Heart left ventricle (tissue), 16 donors: ENCODE measurements at regions not wholly inside any gene's neighbourhood (a gene's known extent, or its start where the extent isn't known, plus 50 kb on each side); places are given as distances from the start of the nearest gene placed in this dataset.

Experiments used
- ATAC-seq, 4 donors: fragments of 200-7000 bp; cut with Tn5 transposase; one replicate each; pipeline ENCODE4 v1.9.1; 2020 to 2022; ENCODE audit warnings: moderate library complexity in 4 of 4, mild to moderate bottlenecking in 3 of 4, moderate number of reproducible peaks in 1 of 4
- DNase-seq, 5 donors: peaks; one replicate each; pipeline ENCODE4 v3.0.0-alpha.2; 2020
- H3K27ac ChIP-seq, 12 donors: fragments of 200-600 bp; sonication (generic) in 4 of 12; one replicate each; pipeline versions ENCODE4 v1.5.0 to v1.8.0; 2016 to 2022; ENCODE audit warnings: mild to moderate bottlenecking in 2 of 12
- H3K27me3 ChIP-seq, 9 donors: fragments of 200-600 bp; sonication (generic) in 2 of 9; one replicate each; pipeline versions ENCODE4 v1.5.1 to v1.8.0; 2016 to 2022; ENCODE audit warnings: mild to moderate bottlenecking in 3 of 9
- H3K36me3 ChIP-seq, 9 donors: fragments of 200-600 bp; sonication (generic) in 2 of 9; one replicate each; pipeline versions ENCODE4 v1.5.0 to v1.8.0; 2018 to 2022; ENCODE audit warnings: mild to moderate bottlenecking in 2 of 9
- H3K4me1 ChIP-seq, 12 donors: fragments of 200-600 bp; sonication (generic) in 4 of 12; one replicate each; pipeline versions ENCODE4 v1.5.0 to v1.8.0; 2016 to 2022; ENCODE audit warnings: mild to moderate bottlenecking in 3 of 12
- H3K4me3 ChIP-seq, 12 donors: fragments of 200-600 bp; sonication (generic) in 4 of 12; one replicate each; pipeline versions ENCODE4 v1.5.0 to v1.8.0; 2017 to 2022; ENCODE audit warnings: mild to moderate bottlenecking in 9 of 12, moderate library complexity in 4 of 12
- H3K9me3 ChIP-seq, 12 donors: fragments of 200-600 bp; sonication (generic) in 4 of 12; one replicate each; pipeline versions ENCODE4 v1.5.0 to v1.8.0; 2016 to 2022; ENCODE audit warnings: mild to moderate bottlenecking in 1 of 12
- CTCF ChIP-seq, 12 donors: fragments of 200-600 bp; sonication (generic) in 4 of 12; IDR thresholded peaks; one replicate each; pipeline versions ENCODE4 v1.5.0 to v1.8.0; 2018 to 2022; ENCODE audit warnings: antibody characterized with exemption in 12 of 12, mild to moderate bottlenecking in 5 of 12
- POLR2A ChIP-seq, 2 donors: fragments of 450-650 bp; IDR thresholded peaks; one replicate each; pipeline ENCODE4 v1.6.1; 2017; ENCODE audit warnings: antibody characterized with exemption in 2 of 2, mild to moderate bottlenecking in 2 of 2, moderate library complexity in 2 of 2
- WGBS, 4 donors: extraction: QIAGEN DNeasy Blood & Tissue Kit in 2 of 4; methylation state at CpG; one replicate each; pipeline versions ENCODE4 v1.1.5 to v1.1.7; 2013 to 2018; 5-methylcytosine and 5-hydroxymethylcytosine counted together
- intact Hi-C, 10 donors: fragments of 100-400 bp; cut with DNase I; formaldehyde crosslinking; loops; one replicate each; pipeline versions ENCODE4 v1.11.1 to v1.14.2; 2022
- donor health status: ischemic (EF 13 %, LVEDD 7.1; RV severe dilation, severe dysfunction).
- donor health status: healthy with polysubstance abuse.
- donor health status: DM: no; HTN: yes; CAD: no.
- donor health status: DM: no; HTN: no; CAD: no.
- donor health status: ischemic (EF 25% LVEDD 6.9; RV normal size, moderate dysfunction).
- donor health status: ischemic (EF 25% LVEDD 5.7; RV mildly dilated, moderate dysfunction).
- donor health status: healthy.
- donor health status: DM: yes; HTN: yes; CAD: no.
- donor health status: ischemic (EF 35%, LVEDD 5.7; RV mildly dilated, moderate dysfunction).
- donor health status: nonischemic (EF 11% LVEDD 7.7; RV severe dilation, severe dysfunction).
- donor health status: DM: yes; HTN: yes; CAD: no.
- donor health status: PGD.
- donor health status: ischemic (EF 29% LVEDD 5.4; RV normal size, mild dysfunction).
- donor health status: nonischemic (EF 23%, LVEDD 6.1; RV moderate dilation, normal function).

GRCh38 chr4:43391069-43391468 lies 498.6 kb downstream of the GRXCR1 start:
- no peaks in the 10 kb centered on the region for H3K27me3 ChIP-seq
- intact Hi-C loops, result no loop called here
- TF ChIP-seq CTCF (IDR thresholded peaks at IDR 0.05), result no peak
- TF ChIP-seq POLR2A (IDR thresholded peaks at IDR 0.05), result no peak
- WGBS, 4 donors, result 12 to 40% (median 32%) methylated on average over 1 of the region's 1 CpG
- no peak overlapping the region for H3K27ac ChIP-seq
- H3K4me3 ChIP-seq, result no peak overlapping the region
- no peak for ATAC-seq
- H3K4me1 ChIP-seq, result no peaks in the 10 kb centered on the region
- no peak for DNase-seq
- H3K9me3 ChIP-seq, result peaks cover 0 to 3% (median 0%) of the 10 kb centered on the region in 12 donors
- H3K36me3 ChIP-seq, result no peaks in the 10 kb centered on the region

- TF ChIP-seq POLR2A (IDR thresholded peaks at IDR 0.05), result no peak
- TF ChIP-seq CTCF (IDR thresholded peaks at IDR 0.05), result no peak
- 30 to 42% (median 42%) methylated on average over 3 of the region's 3 CpGs for WGBS, 4 donors
- peaks cover 0 to 3% (median 0%) of the 10 kb centered on the region in 12 donors for H3K9me3 ChIP-seq
- H3K27ac ChIP-seq, result no peak overlapping the region
- H3K4me3 ChIP-seq, result no peak overlapping the region
- intact Hi-C loops, result no loop called here
- DNase-seq (no peak), ATAC-seq (no peak)
- no peaks in the 10 kb centered on the region for H3K4me1 ChIP-seq
- no peaks in the 10 kb centered on the region for H3K36me3 ChIP-seq
- H3K27me3 ChIP-seq, result no peaks in the 10 kb centered on the region
Observed at GRCh38 chr4:43394976-43395375, 502.5 kb downstream of the GRXCR1 start.

- 64 to 71% (median 66%) methylated on average over 3 of the region's 3 CpGs for WGBS, 4 donors
- intact Hi-C loops, result no loop called here
- TF ChIP-seq CTCF (IDR thresholded peaks at IDR 0.05) (no peak), POLR2A (IDR thresholded peaks at IDR 0.05) (no peak)
- no peak overlapping the region for H3K27ac ChIP-seq
- ATAC-seq (no peak), DNase-seq (no peak)
- no peaks in the 10 kb centered on the region for H3K36me3 ChIP-seq
- no peaks in the 10 kb centered on the region for H3K27me3 ChIP-seq
- no peaks in the 10 kb centered on the region for H3K4me1 ChIP-seq
- H3K9me3 ChIP-seq, result peaks cover 0 to 3% (median 0%) of the 10 kb centered on the region in 12 donors
- H3K4me3 ChIP-seq, result no peak overlapping the region
Observed at GRCh38 chr4:43399726-43400125, 507.2 kb downstream of the GRXCR1 start.

- Histone ChIP-seq H3K4me3 (no peak overlapping the region), H3K27me3 (no peaks in the 10 kb centered on the region), H3K9me3 (peaks cover 0 to 12% (median 0%) of the 10 kb centered on the region in 12 donors), H3K4me1 (no peaks in the 10 kb centered on the region), H3K36me3 (no peaks in the 10 kb centered on the region), H3K27ac (no peak overlapping the region)
- no peak for TF ChIP-seq CTCF (IDR thresholded peaks at IDR 0.05)
- no peak for TF ChIP-seq POLR2A (IDR thresholded peaks at IDR 0.05)
- intact Hi-C loops, result no loop called here
- 64 to 76% (median 70%) methylated on average over 1 of the region's 1 CpG for WGBS, 4 donors
- DNase-seq (no peak), ATAC-seq (no peak)
Observed at GRCh38 chr4:43402393-43402792, 509.9 kb downstream of the GRXCR1 start.
